RWPE2 (cell line): ENCODE measurements at regions not wholly inside any gene's neighbourhood (a gene's known extent, or its start where the extent isn't known, plus 50 kb on each side); places are given as distances from the start of the nearest gene placed in this dataset.

Source experiments
- ATAC-seq: fragments of 200-7000 bp; cut with Tn5 transposase; 3 replicates; pipeline ENCODE4 v1.9.1; 2021; ENCODE audit warnings: low read depth
- DNase-seq: peaks from one replicate; pipeline ENCODE4 v3.0.0-alpha.2; 2020; ENCODE audit warnings: low spot score
- H3K27ac ChIP-seq: fragments of 450-650 bp; 2 replicates; pipeline ENCODE4 v1.5.1; 2017; ENCODE audit warnings: mild to moderate bottlenecking; ENCODE audit not compliant: poor library complexity, severe bottlenecking
- H3K27me3 ChIP-seq: fragments of 250-450 bp; sonication (Bioruptor Pico); 2 replicates; pipeline ENCODE4 v1.5.1; 2021; ENCODE audit warnings: mild to moderate bottlenecking, moderate library complexity; ENCODE audit not compliant: insufficient read depth, poor library complexity, severe bottlenecking
- H3K36me3 ChIP-seq: fragments of 250-450 bp; sonication (Bioruptor Pico); 2 replicates; pipeline ENCODE4 v1.5.1; 2020; ENCODE audit warnings: low read depth, mild to moderate bottlenecking, moderate library complexity
- H3K4me1 ChIP-seq: fragments of 250-450 bp; sonication (Bioruptor Pico); 2 replicates; pipeline ENCODE4 v1.5.1; 2021; ENCODE audit warnings: mild to moderate bottlenecking, moderate library complexity; ENCODE audit not compliant: insufficient read depth, poor library complexity, severe bottlenecking
- H3K4me3 ChIP-seq: fragments of 250-450 bp; sonication (Bioruptor Pico); 2 replicates; pipeline ENCODE4 v1.5.1; 2021; ENCODE audit warnings: mild to moderate bottlenecking, moderate library complexity; ENCODE audit not compliant: severe bottlenecking
- H3K9me3 ChIP-seq: fragments of 250-450 bp; sonication (Bioruptor Pico); 2 replicates; pipeline ENCODE4 v1.5.1; 2021; ENCODE audit warnings: mild to moderate bottlenecking, moderate library complexity; ENCODE audit not compliant: severe bottlenecking
- CTCF ChIP-seq: fragments of 450-650 bp; IDR thresholded peaks from one replicate; pipeline ENCODE4 v1.5.1; 2017; ENCODE audit warnings: mild to moderate bottlenecking, moderate library complexity; ENCODE audit not compliant: poor library complexity, severe bottlenecking

GRCh38 chr5:158436271-158437065, 577.5 kb upstream of the CLINT1 start:
- Histone ChIP-seq H3K4me1 (peaks cover 6% of the 10 kb centered on the region), H3K4me3 (no peak overlapping the region), H3K9me3 (no peaks in the 10 kb centered on the region), H3K27me3 (no peaks in the 10 kb centered on the region), H3K27ac (no peak overlapping the region), H3K36me3 (no peaks in the 10 kb centered on the region)
- DNase-seq (no peak), ATAC-seq (no peak)
- TF ChIP-seq CTCF = no peak

DNA sequence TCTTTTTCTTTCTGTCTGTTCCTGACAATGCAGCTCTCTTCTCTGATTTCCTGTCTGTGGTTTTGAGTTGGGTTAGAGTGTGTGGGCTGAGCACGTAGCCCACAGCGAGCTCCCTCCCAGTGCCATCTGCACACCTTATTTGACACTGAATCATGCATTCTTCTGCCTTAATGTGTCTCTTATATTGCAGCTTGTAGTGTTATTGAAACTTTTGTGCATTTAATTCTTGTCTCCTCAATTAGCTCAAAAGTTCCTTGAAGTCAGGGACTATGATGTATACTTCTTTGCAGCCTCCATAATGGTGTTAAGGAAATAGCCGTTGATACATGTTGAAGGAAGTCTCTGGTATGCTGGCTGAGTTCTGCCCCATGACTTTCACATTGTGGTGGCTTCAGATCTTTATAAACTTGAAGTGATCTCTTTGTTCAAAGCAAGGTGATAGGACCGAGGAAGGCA, 576.2 kb upstream of the CLINT1 start:
- no peak for DNase-seq

DNA sequence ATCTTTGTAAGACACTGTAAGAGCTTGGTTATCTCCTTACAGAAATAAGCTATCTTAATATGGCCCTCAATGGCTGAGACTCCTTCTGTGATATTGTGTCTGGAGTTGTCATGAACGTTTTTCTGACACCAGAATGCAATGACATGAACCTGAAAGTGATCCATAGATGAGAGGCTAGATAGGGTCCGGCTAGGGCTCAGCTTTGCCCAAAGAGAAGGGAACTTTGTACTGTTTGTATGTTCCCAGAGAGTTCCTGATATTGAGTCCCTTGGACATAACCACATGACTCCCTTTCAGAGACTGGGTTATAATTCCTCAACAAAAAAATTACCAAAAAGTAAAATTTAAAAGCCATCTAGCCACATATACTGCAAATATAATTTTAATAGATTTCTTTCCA, 575.8 kb upstream of the CLINT1 start:
- no peak for TF ChIP-seq CTCF
- no peaks in the 10 kb centered on the region for H3K27me3 ChIP-seq
- no peak overlapping the region for H3K4me3 ChIP-seq
- DNase-seq (no peak), ATAC-seq (no peak)
- peak overlapping the region; percentile 35 for H3K27ac ChIP-seq
- no peaks in the 10 kb centered on the region for H3K36me3 ChIP-seq
- H3K4me1 ChIP-seq = peaks cover 18% of the 10 kb centered on the region
- peaks cover 2% of the 10 kb centered on the region for H3K9me3 ChIP-seq

More for the DNA sequence above, 576.2 kb upstream of the CLINT1 start:
- TF ChIP-seq CTCF = no peak
- H3K27me3 ChIP-seq = no peaks in the 10 kb centered on the region
- peaks cover 14% of the 10 kb centered on the region for H3K4me1 ChIP-seq
- peak overlapping the region; percentile 35 for H3K27ac ChIP-seq
- no peaks in the 10 kb centered on the region for H3K36me3 ChIP-seq
- peak; percentile 84 for ATAC-seq
- H3K4me3 ChIP-seq = no peak overlapping the region
- no peaks in the 10 kb centered on the region for H3K9me3 ChIP-seq

- H3K36me3 ChIP-seq = no peaks in the 10 kb centered on the region
- ATAC-seq = no peak
- TF ChIP-seq CTCF = no peak
- peaks cover 2% of the 10 kb centered on the region for H3K9me3 ChIP-seq
- H3K4me3 ChIP-seq = no peak overlapping the region
- no peak overlapping the region for H3K27ac ChIP-seq
- no peak for DNase-seq
- H3K27me3 ChIP-seq = no peaks in the 10 kb centered on the region
- peaks cover 24% of the 10 kb centered on the region for H3K4me1 ChIP-seq
Observed at GRCh38 chr5:158433634-158434033, 574.7 kb upstream of the CLINT1 start.
